ENCODE measurements at regions not wholly inside any gene's neighbourhood (a gene's known extent, or its start where the extent isn't known, plus 50 kb on each side); places are given as distances from the start of the nearest gene placed in this dataset.

- no peak for DNase-seq (ENCODE audit: low spot score)
- H3K4me1 ChIP-seq (ENCODE audit: insufficient read depth) = no peaks in the 10 kb centered on the region
- no peak overlapping the region for H3K4me3 ChIP-seq
- no peaks in the 10 kb centered on the region for H3K9me3 ChIP-seq (ENCODE audit: low read depth)
- H2AFZ ChIP-seq = no peak overlapping the region
- H3K79me2 ChIP-seq = no peaks in the 10 kb centered on the region
- WGBS (ENCODE audit: low lambda C conversion rate, missing lambda C conversion rate) = 77% methylated on average over 9 of the region's 9 CpGs
- peaks cover 20% of the 10 kb centered on the region for H3K27me3 ChIP-seq
- H3K9me2 ChIP-seq (replicated peaks; ENCODE audit: insufficient read depth) = no peaks in the 10 kb centered on the region
- H4K20me1 ChIP-seq (ENCODE audit: insufficient read depth, poor library complexity, severe bottlenecking) = no peaks in the 10 kb centered on the region
- H3K4me2 ChIP-seq = no peak overlapping the region
- H3K36me3 ChIP-seq (replicated peaks; ENCODE audit: insufficient read depth, low read depth) = no peaks in the 10 kb centered on the region
- no peak overlapping the region for H3K27ac ChIP-seq
- TF ChIP-seq EZH2 (IDR thresholded peaks at IDR 0.05; ENCODE audit: borderline replicate concordance) = no peak
- no peak for TF ChIP-seq EZH2phosphoT487 (IDR thresholded peaks at IDR 0.05; ENCODE audit: low read depth, severe bottlenecking, unreplicated experiment)
These were observed 142.2 kb upstream of the KCNG1 start for GRCh38 chr20:51165131-51165530.

GRCh38 chr20:51164731-51165130 is 141.8 kb upstream of the KCNG1 start:
- H3K27me3 ChIP-seq = peaks cover 24% of the 10 kb centered on the region
- H3K36me3 ChIP-seq (replicated peaks; ENCODE audit: insufficient read depth, low read depth) = no peaks in the 10 kb centered on the region
- no peak overlapping the region for H3K27ac ChIP-seq
- no peaks in the 10 kb centered on the region for H3K4me1 ChIP-seq (ENCODE audit: insufficient read depth)
- H3K4me2 ChIP-seq = no peak overlapping the region
- H3K79me2 ChIP-seq = no peaks in the 10 kb centered on the region
- H3K9me2 ChIP-seq (replicated peaks; ENCODE audit: insufficient read depth) = no peaks in the 10 kb centered on the region
- no peaks in the 10 kb centered on the region for H3K9me3 ChIP-seq (ENCODE audit: low read depth)
- TF ChIP-seq CTCF (IDR thresholded peaks at IDR 0.05; ENCODE audit: poor library complexity) = no peak
- no peak for TF ChIP-seq EZH2phosphoT487 (IDR thresholded peaks at IDR 0.05; ENCODE audit: low read depth, severe bottlenecking, unreplicated experiment)
- TF ChIP-seq EZH2 (IDR thresholded peaks at IDR 0.05; ENCODE audit: borderline replicate concordance) = no peak
- DNase-seq (ENCODE audit: low spot score) = no peak
- no peak overlapping the region for H2AFZ ChIP-seq
- WGBS (ENCODE audit: low lambda C conversion rate, missing lambda C conversion rate) = 79% methylated on average over 2 of the region's 2 CpGs
- no peak overlapping the region for H3K4me3 ChIP-seq
- H4K20me1 ChIP-seq (ENCODE audit: insufficient read depth, poor library complexity, severe bottlenecking) = no peaks in the 10 kb centered on the region

- Histone ChIP-seq H3K4me2 (no peak overlapping the region), H3K4me1 (ENCODE audit: insufficient read depth) (no peaks in the 10 kb centered on the region), H2AFZ (no peak overlapping the region), H3K9me2 (replicated peaks; ENCODE audit: insufficient read depth) (no peaks in the 10 kb centered on the region), H3K79me2 (no peaks in the 10 kb centered on the region), H4K20me1 (ENCODE audit: insufficient read depth, poor library complexity, severe bottlenecking) (no peaks in the 10 kb centered on the region), H3K9me3 (ENCODE audit: low read depth) (no peaks in the 10 kb centered on the region), H3K27ac (no peak overlapping the region), H3K36me3 (replicated peaks; ENCODE audit: insufficient read depth, low read depth) (no peaks in the 10 kb centered on the region), H3K27me3 (peaks cover 27% of the 10 kb centered on the region), H3K4me3 (no peak overlapping the region)
- WGBS (ENCODE audit: low lambda C conversion rate, missing lambda C conversion rate) = 69% methylated on average over 13 of the region's 13 CpGs
- DNase-seq (ENCODE audit: low spot score) = no peak
- TF ChIP-seq CTCF (IDR thresholded peaks at IDR 0.05; ENCODE audit: poor library complexity) (no peak), EZH2phosphoT487 (IDR thresholded peaks at IDR 0.05; ENCODE audit: low read depth, severe bottlenecking, unreplicated experiment) (no peak), EZH2 (IDR thresholded peaks at IDR 0.05; ENCODE audit: borderline replicate concordance) (no peak)
These were observed 141.2 kb upstream of the KCNG1 start for GRCh38 chr20:51163996-51164600.

GRCh38 chr20:51162015-51162414 is 139.1 kb upstream of the KCNG1 start:
- 87% methylated on average over 6 of the region's 6 CpGs for WGBS (ENCODE audit: low lambda C conversion rate, missing lambda C conversion rate)
- no peaks in the 10 kb centered on the region for H3K9me2 ChIP-seq (replicated peaks; ENCODE audit: insufficient read depth)
- TF ChIP-seq EZH2phosphoT487 (IDR thresholded peaks at IDR 0.05; ENCODE audit: low read depth, severe bottlenecking, unreplicated experiment) (no peak), EZH2 (IDR thresholded peaks at IDR 0.05; ENCODE audit: borderline replicate concordance) (no peak), CTCF (IDR thresholded peaks at IDR 0.05; ENCODE audit: poor library complexity) (no peak)
- H3K9me3 ChIP-seq (ENCODE audit: low read depth) = no peaks in the 10 kb centered on the region
- H3K79me2 ChIP-seq = no peaks in the 10 kb centered on the region
- no peaks in the 10 kb centered on the region for H3K36me3 ChIP-seq (replicated peaks; ENCODE audit: insufficient read depth, low read depth)
- H3K4me1 ChIP-seq (ENCODE audit: insufficient read depth) = peaks cover 1% of the 10 kb centered on the region
- H3K4me3 ChIP-seq = no peak overlapping the region
- no peak overlapping the region for H3K4me2 ChIP-seq
- H3K27me3 ChIP-seq = peaks cover 39% of the 10 kb centered on the region
- no peak overlapping the region for H3K27ac ChIP-seq
- no peak for DNase-seq (ENCODE audit: low spot score)
- H2AFZ ChIP-seq = no peak overlapping the region
- H4K20me1 ChIP-seq (ENCODE audit: insufficient read depth, poor library complexity, severe bottlenecking) = no peaks in the 10 kb centered on the region

All from hepatocyte (in vitro differentiated cells).